HG03520 (cell line): ENCODE measurements at regions not wholly inside any gene's neighbourhood (a gene's known extent, or its start where the extent isn't known, plus 50 kb on each side); places are given as distances from the start of the nearest gene placed in this dataset.

ENCODE experiments used
- ATAC-seq: cut with Tn5 transposase; IDR thresholded peaks from one replicate; pipeline ENCODE4 v1.9.1; 2021; ENCODE audit warnings: mild to moderate bottlenecking, moderate library complexity; ENCODE audit not compliant: unreplicated experiment

DNA sequence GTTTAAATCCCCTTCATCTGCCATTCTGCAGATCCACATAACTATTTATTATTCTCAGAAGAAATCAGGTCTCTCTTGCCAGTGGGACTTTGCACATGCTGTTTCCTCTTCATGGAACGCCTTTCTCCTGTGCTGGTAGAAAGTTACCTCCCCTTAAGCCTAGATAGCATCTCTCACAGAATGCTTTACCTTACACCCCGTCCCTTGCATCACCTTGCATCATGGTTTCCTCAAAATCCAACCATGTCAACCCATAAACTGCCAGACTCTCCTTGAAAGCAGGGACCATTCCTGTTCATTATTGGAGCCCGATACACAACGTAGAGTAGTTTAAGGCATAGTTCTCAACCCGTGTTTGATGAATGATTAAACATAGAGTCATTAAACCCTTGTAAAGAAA is 396.2 kb upstream of the F9 start:
- no peak for ATAC-seq

DNA sequence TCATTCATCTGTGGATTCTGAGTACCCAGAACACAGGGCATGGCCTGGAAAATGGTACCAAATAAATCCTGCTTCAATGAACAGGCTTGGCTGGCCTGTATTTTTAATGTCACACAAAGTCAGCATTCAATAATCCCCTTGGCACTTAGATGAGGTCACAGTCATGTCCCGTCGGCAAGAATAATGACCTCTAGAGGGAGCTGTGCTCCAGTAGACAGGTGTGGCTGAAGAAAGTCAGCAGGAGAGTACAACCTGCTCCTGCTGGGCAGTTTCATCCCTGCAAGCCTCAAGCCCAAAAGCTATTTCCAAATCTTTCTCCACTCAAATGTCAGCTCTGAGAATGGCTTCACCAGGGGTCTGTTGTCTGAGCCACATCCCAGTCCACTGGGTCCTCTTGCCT is 404.0 kb upstream of the F9 start:
- no peak for ATAC-seq

DNA sequence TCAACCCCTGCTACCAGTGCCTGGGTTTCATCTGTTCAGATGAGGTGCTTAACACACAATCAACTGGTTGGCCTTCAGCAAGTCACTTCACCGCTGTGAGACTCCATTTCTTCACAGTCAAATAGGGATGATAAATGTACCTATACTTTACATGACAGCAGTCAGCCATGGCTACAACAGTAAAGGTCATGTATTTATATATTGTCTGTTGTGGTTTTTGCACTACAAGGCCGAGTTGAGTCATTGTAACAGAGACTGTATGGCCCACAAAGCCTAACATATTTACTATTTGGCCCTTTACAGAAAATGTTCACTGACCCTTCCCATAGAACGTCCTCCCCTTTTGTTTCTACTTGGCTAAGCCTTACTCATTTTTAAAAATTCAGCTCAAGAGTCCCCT is 404.6 kb upstream of the F9 start:
- ATAC-seq: no peak

DNA sequence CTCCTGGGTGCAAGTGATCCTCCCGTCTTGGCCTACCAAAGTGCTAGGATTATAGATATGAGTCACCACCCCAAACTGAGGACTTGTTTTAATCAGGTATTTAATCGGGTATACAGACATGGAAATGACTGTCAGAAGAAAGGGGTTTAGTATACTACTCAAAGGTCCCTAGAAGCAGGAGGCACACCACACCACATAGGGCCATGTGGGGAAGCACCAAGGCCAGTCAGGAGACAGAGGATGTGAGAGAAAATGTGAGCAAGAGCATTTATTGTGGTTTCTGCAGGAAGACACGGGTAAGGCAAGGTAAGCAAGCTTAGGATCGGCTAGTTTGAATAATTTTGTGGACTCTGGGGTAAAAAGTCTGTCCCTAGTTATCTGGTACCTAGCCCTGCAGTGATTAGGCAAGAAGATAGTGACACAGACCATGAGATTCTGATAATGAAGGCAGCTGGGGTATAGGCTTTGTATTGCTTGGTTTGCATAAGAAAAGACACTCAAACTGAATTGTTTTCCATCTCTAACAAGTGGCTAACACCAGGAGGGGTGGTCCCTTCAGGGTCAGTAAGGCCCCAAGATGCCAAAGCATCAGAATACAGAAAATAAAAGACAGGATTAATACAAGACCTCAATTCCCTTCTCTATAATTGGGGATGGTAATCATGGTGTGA is 408.8 kb upstream of the F9 start:
- no peak for ATAC-seq

DNA sequence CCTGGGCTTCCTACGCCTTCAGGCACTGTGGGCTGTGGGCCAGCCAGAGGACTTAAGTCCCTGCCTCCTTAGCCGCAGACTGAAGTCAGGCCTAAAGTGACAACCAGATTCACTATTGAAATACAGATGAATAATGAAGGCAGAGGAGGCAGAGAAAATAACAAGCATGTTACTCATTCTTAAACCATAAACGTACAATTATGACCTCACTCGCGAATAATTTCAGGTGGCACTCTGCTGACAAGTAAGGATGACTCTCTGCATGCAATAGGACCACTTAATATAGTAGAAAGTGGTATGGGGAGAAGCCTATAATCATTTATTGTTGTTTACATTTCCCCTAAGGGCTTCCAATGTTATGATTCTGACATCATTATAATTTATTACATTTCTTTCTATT is 409.2 kb upstream of the FGF13 start:
- no peak for ATAC-seq

DNA sequence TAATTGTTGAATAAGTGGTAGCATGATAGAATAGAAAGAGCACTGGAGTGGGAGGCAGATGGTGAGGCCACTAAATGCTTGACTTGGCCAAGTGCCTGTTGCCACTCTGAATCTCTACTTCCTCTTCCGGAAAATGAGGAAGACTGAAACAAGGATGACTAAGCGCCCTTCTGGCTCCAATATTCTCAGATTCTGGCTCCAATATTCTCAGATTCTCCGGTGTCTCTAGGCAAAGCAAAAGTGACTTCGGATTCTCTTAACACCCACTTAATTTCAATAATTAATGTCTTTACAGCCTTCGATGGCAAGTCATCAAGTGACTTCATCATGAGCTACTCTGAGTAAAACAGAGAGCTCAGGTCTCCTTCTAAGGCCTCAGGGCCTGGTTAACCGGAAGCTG is 402.2 kb upstream of the FGF13 start:
- no peak for ATAC-seq

DNA sequence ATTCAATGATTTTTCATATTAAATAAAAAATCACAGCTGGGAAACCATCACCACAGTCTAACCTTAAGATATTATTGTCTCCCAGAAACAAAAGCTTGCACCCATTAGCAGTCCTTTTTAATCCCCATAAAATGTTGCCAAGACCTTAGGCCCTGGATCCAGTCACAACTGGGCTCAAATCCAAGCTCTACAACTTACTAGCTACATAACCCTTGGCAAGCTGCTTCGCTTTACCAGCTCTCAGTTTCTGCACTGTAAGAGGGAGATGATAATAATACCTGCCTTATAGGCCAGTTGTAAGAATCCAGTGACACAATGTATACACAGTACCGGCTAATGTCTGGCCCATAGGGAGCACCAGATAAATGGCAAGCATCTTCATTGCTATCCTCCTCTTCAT is 400.9 kb upstream of the FGF13 start:
- no peak for ATAC-seq

DNA sequence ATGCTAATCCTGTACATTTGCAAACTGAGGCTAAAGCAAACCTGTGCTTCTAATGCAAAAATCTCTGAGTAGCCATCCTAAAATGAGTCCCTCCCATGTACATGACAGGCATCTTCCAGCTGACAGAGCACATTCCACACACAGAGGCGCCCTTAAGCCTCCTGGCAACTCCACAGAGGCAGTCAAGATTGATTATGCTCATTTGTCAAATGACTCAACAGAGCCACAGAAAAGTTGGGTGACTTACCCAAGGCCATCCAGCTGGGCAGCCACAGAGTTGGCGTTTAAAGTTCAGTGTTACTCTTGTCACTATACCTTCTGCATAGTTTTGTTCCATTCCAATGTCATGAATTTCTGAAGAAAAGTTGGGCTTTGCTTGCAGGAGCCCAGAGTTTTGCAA is 394.6 kb upstream of the FGF13 start:
- ATAC-seq: no peak

DNA sequence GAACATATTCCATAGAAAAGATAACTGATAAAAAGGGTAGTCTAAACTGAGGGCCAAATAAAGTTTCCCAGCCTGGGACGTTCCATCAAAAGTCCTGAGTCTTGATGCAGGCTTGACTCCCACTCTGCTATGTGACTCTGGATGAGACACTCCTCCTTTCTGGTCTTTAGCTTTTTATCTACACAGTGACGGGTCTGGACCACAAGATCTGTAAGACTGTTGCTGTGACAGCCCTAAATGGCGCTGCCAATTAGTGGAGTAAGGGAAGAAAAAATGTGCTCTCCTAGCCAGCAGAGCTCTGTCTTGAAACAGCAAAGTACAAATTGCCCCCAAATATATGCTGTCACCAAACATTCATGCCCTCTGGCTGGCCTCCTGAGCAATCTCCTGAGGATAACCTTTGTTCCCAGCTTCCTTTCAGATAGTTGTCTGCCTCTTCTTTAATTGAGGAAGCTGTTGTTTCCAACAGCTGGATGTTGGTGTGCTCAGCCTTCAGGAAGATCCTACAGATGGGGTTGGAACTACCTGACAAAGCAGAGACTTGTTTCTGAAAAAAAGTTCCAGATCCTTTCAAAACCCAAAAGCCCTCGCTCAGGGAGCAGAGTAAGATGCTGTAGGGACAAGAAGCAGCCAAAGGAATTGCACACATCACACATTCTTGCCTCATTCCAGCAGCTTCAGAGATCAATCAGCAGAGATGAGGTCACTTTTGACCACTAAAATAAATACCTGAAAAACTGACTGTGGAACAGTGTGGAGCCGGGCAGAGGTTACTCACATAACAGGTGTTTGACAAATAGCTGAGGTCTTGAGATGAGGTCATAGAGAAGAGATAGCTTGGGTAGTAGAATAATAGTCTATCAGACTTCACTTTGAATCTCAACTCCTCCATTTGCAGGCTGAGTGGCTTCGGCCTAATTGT is 383.4 kb upstream of the FGF13 start:
- ATAC-seq: no peak

DNA sequence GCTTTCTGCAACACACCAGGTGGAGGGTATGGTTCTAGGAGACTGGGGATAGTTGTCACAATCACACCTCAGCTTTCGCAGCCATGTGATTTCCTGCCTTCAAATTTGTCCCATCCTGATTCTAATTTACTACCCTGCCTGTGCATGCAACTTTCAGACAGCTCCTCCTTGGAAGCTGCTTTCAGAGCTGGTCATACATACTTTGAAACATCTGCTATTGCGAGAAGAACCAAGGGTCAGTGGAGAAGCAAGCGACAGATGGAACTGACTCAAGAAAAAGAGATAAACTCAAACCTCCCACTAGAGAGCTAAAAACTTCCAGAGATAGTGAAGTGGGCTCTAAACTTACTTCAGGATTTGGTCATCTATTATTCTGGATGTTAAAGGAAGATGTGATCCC is 381.7 kb upstream of the FGF13 start:
- no peak for ATAC-seq

DNA sequence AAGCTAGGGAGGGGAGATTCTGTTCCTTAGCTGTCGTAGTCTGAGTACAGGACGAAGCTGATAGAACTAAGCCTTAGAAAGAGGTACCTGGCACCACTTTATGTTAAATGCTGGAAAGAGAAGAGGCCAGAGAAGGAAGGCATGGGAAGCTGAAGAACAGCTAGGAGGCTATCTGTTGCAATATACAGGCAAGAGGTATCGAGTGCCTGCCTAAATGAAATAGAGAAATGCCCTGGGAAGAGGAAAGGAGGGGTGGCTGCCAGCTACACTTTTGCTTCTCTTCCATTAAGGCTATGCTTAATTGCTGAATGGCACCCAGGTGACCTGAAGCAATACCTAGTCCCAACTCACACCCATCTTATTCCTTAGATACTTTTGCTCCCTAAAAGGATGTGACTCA is 380.4 kb upstream of the FGF13 start:
- ATAC-seq: no peak

DNA sequence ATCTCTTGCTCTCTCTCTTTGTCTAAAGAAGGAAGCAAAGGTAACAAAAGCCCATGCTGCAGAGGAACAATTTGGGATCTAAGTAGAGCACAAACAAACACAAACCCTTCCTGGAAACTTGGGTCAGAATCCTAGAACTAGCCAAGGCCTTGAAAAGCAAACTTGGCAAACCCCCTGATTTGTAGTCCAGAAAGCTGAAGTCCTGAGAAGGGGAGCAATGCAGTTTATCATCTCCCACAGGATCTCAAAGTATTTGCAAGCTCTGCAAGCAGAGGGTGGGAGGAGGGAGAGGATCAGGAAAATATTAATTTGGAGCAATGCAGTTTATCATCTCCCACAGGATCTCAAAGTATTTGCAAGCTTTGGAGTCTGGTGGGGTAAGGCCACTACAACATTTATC is 379.5 kb upstream of the FGF13 start:
- ATAC-seq: no peak

DNA sequence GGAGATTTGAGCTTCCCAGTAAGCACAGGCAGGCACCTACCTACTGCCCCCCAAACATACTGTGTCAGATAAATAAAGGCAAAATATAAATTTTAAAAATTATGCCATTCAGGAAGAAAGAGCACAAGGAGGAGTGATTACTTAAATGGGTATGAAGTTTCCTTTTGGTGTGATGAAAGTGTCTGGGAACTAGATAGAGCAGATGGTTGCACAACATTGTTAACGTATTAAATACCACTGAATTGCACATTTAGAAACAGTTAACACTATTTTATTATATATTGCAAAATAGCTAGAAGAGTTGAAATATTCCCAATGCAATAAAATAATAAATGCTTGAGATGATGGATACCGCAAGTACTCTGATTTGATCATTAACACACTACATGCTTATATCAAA is 374.7 kb upstream of the FGF13 start:
- no peak for ATAC-seq

DNA sequence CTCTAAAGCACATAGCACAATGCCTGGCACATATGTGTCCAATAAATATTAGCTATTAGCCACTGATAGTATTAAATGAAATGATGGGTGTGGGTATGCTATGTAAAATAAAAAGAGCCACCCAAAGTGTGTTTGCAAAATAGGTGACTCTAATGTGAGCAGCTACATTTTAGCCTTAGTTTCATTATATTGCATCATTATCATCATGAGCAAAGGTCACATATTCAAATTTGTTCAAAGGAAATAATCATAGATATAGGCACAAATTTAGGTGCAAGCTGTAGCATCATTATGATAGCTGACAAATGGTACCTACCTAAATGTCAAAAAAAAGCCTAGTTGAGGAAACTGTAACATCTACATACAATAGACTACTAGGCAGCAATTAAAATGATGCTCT is 373.9 kb upstream of the FGF13 start:
- no peak for ATAC-seq

DNA sequence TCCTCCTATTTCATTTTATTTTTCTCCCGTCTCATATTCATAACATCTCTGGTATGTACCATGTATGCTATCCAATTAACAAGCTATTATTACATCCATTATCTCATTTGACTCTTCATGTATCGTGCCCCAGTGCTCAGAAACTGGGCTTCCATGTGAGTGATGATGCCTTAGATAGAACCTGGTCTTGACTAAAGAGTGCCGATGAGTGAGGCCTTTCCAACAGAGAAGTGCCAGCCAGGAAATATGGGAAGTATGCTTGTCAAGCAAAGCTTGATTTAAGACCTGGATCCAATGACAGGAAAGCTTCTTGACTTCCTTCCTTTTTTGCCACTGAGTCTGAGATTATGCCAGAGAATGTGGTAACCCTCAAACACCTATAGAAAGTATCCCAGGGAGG is 371.7 kb upstream of the FGF13 start:
- no peak for ATAC-seq

DNA sequence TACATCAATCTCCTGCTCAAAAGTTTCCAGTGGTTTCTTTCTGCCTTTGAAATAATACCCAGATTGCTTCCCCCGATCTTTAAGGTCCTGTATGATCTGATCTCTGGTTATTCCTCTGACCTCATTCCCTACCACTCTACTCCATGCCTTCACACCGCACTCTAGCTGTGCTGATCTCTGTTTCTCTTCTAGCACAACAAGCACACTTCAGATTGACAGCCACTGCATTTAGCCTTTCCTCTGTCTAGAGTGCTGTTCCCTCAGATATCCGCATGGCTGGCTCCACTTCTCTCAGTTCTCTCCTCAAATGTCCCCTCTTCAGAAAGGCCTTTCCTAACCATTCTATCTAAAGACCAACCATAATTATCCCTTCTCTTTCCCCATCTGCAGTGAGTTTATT is 370.4 kb upstream of the FGF13 start:
- no peak for ATAC-seq

DNA sequence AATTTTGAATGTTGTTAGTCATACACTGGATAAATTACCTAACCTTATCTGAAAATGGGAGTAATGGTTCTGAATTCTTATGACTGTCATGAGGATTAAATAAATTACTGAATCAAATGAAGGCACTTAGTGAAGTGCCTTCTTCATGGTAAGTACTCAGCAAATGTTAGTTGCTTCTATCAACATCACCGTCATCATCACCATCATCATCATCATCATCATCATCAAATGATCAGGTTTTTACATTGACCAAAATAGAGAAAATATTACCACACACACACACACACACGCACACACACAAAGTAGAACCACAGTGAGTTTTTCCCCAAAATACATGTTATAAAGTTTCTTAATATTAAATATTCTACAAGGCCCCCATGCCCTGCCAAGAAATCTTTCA is 368.3 kb upstream of the FGF13 start:
- no peak for ATAC-seq

DNA sequence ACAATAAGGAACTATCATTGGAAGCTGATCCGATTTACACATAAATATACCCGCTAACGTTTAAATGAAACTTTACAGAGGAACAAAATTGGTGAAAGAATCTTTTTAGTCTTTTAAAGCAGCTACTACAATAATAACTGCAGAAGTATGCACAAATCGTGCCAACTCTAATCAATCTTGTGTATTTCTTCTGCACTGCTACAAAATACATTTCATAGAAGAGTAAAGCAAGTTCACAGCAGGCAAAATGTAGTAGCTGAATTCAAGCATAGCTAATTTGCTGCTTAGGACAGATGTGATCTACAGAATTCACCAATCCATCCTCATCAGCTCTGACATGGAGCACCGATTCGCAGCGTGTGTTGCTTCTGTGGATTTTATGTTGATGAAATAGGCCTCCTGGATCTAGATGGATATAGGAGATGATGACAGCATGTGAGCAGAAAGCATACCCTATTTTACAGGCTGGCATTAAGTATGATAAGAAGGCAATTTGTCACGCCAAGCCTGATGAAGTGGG is 367.3 kb upstream of the FGF13 start:
- ATAC-seq: no peak

DNA sequence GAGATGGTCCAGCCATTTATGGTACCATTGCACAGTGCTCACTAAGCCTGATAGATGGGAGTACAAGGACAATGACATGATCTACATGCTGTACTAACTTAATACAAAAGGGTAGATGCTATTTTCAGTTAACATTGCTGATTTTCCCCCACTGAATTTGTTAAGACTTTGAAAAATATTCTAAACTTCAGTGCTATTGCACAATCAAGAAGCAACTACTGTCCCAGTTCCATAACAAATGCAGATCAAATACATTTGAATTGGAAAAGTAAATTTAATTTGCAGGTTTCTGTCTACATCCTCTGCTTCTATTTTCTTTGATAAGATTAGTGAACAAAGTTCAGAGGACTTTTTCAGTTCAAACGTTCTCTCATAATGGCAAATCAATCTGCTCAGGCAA is 366.8 kb upstream of the FGF13 start:
- no peak for ATAC-seq

DNA sequence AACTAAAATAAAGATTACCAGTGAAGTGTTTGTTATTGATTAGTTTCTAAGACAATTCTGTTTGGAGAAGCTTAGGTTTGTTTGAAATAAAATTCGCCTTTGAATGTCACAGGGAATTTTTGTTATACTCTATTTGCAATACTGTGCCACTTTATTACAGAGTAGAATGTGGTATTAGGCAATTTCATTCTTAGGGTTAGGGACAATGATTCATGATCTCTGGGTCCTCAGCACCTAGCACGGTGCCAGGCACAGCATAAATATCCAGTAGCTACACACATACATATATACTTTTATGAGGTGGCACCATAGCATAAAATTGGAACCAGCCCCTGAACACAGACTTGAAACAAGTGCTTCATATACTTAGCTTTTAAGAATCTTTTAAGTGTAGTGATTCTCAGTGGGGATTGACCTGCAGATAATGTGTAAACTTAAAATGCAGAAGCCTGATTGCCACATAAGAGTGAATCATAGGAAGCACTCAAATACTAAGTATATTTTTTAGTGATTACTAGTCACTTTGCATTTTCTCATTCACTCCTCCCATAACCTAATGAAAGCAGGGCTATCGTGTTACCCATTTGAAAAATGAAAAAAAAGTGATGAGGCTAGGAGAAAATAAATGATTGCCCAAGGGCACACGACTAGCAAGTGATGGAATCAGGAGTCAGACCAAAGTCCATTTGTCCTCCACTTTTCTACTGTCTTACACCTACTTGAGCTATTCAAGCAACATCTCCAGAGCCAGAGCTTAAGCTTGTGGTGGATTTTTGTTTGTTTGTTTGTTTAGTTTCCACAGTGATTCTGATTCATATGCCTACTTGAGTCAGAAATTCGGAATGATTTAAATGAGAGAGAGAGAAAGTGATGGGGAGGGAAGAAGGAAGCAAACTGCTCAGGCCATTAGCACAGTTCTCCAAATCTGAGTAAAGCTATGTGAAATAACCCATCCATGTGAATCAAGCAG is 366.0 kb upstream of the FGF13 start:
- ATAC-seq: no peak

DNA sequence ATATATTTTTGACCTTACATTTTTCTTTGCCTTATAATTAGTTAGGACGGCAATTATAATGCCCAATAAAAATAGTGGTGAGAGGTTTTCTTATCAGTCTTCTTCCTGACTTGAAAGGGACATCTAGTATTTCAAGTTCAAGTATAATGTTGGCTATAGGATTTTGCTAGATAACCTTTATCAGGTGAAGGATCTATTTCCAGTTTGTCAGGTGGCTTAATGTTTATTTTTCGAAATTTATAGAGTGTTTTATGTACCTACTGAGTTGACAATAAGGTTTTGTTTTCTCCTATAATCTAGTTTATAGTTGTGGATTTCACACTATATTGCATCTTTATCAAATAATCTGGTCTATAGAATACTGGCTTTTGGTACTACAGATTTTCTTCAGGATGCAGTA is 351.8 kb upstream of the FGF13 start:
- ATAC-seq: no peak
